ENCODE measurements at regions not wholly inside any gene's neighbourhood (a gene's known extent, or its start where the extent isn't known, plus 50 kb on each side); places are given as distances from the start of the nearest gene placed in this dataset.

DNA sequence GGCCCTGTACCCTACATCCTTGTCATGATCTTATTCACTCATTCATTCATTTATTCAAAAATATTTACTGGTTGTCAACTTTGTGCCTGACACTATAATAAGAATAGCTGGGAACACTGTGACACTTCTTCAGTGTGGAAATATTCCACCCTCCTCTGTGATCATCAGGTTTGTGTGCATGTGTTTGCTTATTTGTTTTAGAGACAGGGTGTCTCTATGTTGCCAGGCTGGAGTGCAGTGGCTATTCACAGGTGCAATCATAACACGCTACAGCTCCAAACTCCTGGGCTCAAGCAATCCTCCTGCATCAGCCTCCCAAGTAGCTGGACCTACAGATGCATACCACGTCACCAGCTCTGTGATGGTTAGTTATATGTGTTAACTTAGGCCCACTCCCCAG lies 50.0 kb upstream of the PLCL2 start:
- in situ Hi-C loops (cut with HindIII; ENCODE audit: low pct_unique_long_range_greater_than_20kb, low sequenced_read_pairs) (no loop called here), intact Hi-C loops (cut with micrococcal nuclease; ENCODE audit: unreplicated experiment) (no loop called here)
- Histone ChIP-seq H3K9me3 (ENCODE audit: control insufficient read depth, insufficient read depth, low read depth, low read length) (no peaks in the 10 kb centered on the region), H3K4me3 (ENCODE audit: low read depth in 2 of 2, low read length in 2 of 2) (no peak overlapping the region), H3K27ac (ENCODE audit: low read length) (no peak overlapping the region), H3K36me3 (ENCODE audit: control insufficient read depth, insufficient read depth, low read length) (no peaks in the 10 kb centered on the region), H3K4me1 (ENCODE audit: control insufficient read depth, insufficient read depth, low read length) (no peaks in the 10 kb centered on the region), H3K27me3 (ENCODE audit: control insufficient read depth, insufficient read depth, low read length) (no peaks in the 10 kb centered on the region)
- ATAC-seq (no peak), DNase-seq (ENCODE audit: low read depth, low spot score) (no peak)
- no peak for TF ChIP-seq SIN3A (IDR thresholded peaks at IDR 0.05; ENCODE audit: borderline replicate concordance, insufficient read depth, low read depth, low read length)
- TF ChIP-seq POLR2AphosphoS5 (IDR thresholded peaks at IDR 0.05; ENCODE audit: low read depth, low read length), result no peak
- TF ChIP-seq, protein P1, sequence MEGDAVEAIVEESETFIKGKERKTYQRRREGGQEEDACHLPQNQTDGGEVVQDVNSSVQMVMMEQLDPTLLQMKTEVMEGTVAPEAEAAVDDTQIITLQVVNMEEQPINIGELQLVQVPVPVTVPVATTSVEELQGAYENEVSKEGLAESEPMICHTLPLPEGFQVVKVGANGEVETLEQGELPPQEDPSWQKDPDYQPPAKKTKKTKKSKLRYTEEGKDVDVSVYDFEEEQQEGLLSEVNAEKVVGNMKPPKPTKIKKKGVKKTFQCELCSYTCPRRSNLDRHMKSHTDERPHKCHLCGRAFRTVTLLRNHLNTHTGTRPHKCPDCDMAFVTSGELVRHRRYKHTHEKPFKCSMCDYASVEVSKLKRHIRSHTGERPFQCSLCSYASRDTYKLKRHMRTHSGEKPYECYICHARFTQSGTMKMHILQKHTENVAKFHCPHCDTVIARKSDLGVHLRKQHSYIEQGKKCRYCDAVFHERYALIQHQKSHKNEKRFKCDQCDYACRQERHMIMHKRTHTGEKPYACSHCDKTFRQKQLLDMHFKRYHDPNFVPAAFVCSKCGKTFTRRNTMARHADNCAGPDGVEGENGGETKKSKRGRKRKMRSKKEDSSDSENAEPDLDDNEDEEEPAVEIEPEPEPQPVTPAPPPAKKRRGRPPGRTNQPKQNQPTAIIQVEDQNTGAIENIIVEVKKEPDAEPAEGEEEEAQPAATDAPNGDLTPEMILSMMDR (IDR thresholded peaks at IDR 0.05), result no peak
- no peak for TF ChIP-seq TCF7L2 (IDR thresholded peaks at IDR 0.05; ENCODE audit: low read depth, low read length)
- BruUV-seq (replicated peaks), result no TSS peak
- POLR2A ChIA-PET, result no interaction called here
- CTCF ChIA-PET, result no interaction called here

Data from Panc1 (cell line).